Endothelial cell of umbilical vein (primary cell): ENCODE measurements at regions not wholly inside any gene's neighbourhood (a gene's known extent, or its start where the extent isn't known, plus 50 kb on each side); places are given as distances from the start of the nearest gene placed in this dataset.

Experiments
- BruUV-seq: library from RNA; stranded (reverse); fragments of 400-500 nt; replicated peaks from 2 replicates; lab custom pipeline; 2021; lab: Mats Ljungman, UMichigan
- CTCF ChIA-PET: fragments of 300-600, 350-600 bp; sonication (Branson Sonifier 250); formaldehyde crosslinking; loops from one replicate; lab custom pipeline; 2021; ENCODE audit warnings: antibody characterized with exemption, inconsistent platforms; lab: Charles Lee
- POLR2A ChIA-PET: fragments of 300-600, 350-600 bp; sonication (Branson Sonifier 250); formaldehyde crosslinking; loops from one replicate; lab custom pipeline; 2021; ENCODE audit warnings: antibody characterized with exemption, inconsistent platforms; lab: Charles Lee
- DNase-seq: peaks from one replicate; pipeline ENCODE4 v3.0.0-alpha.2; 2011; ENCODE audit warnings: low read depth, low spot score
- FAIRE-seq: peaks from 2 replicates; lab custom pipeline; 2011; peaks lifted over from hg19 to GRCh38; lab: Jason Lieb, UNC
- H2AFZ ChIP-seq: 2 replicates; pipeline ENCODE4 v1.6.0; 2012; ENCODE audit warnings: low read depth, low read length, control low read depth, inconsistent platforms
- H3K27ac ChIP-seq: 2 replicates; pipeline ENCODE4 v1.5.1; 2011; ENCODE audit warnings: low read depth, mild to moderate bottlenecking, control low read depth, low read length, moderate library complexity; ENCODE audit not compliant: insufficient read depth
- H3K27me3 ChIP-seq, 2 experiments: 2 replicates each; pipeline versions ENCODE4 v1.6.0 to v1.6.1; 2011; ENCODE audit warnings: low read length in 2 of 2, mixed read lengths in 1 of 2; ENCODE audit not compliant: control insufficient read depth in 2 of 2, insufficient read depth in 2 of 2
- H3K36me3 ChIP-seq, 2 experiments: 2 replicates in 1 of 2; 3 replicates in 1 of 2; pipeline ENCODE4 v1.5.1; 2011; ENCODE audit warnings: low read length in 2 of 2, mild to moderate bottlenecking in 1 of 2, moderate library complexity in 1 of 2; ENCODE audit not compliant: control insufficient read depth in 2 of 2, insufficient read depth in 2 of 2; ENCODE audit errors: extremely low read depth in 1 of 2
- H3K4me1 ChIP-seq: 3 replicates; pipeline ENCODE4 v1.5.1; 2011; ENCODE audit warnings: mild to moderate bottlenecking, low read length; ENCODE audit not compliant: control insufficient read depth, insufficient read depth; ENCODE audit errors: extremely low read depth
- H3K4me2 ChIP-seq: 2 replicates; pipeline ENCODE4 v1.6.1; 2011; ENCODE audit warnings: low read length, control low read depth, mixed read lengths; ENCODE audit not compliant: insufficient read depth
- H3K4me3 ChIP-seq, 3 experiments: fragments of 200-600 bp in 1 of 3; sonication (generic), shearing (Covaris generic) in 1 of 3; replicated peaks in 1 of 3; 2 replicates each; pipeline ENCODE4 v1.5.1; 2011 to 2016; ENCODE audit warnings: control low read depth in 3 of 3, low read length in 3 of 3, mild to moderate bottlenecking in 2 of 3, inconsistent platforms in 1 of 3, low read depth in 1 of 3, moderate library complexity in 1 of 3; ENCODE audit not compliant: insufficient read depth in 1 of 3
- H3K79me2 ChIP-seq: 2 replicates; pipeline ENCODE4 v1.6.0; 2012; ENCODE audit warnings: low read length, inconsistent platforms; ENCODE audit not compliant: control insufficient read depth, insufficient read depth
- H3K9ac ChIP-seq: replicated peaks from 2 replicates; pipeline ENCODE3; 2011; ENCODE audit warnings: low read length, control low read depth; ENCODE audit not compliant: insufficient read depth; ENCODE audit errors: extremely low read depth
- H3K9me1 ChIP-seq: replicated peaks from 3 replicates; pipeline ENCODE4 v1.6.0; 2011; ENCODE audit warnings: mild to moderate bottlenecking, low read length; ENCODE audit not compliant: control insufficient read depth, insufficient read depth; ENCODE audit errors: extremely low read depth
- H3K9me3 ChIP-seq: replicated peaks from 2 replicates; pipeline ENCODE4 v1.5.1; 2012; ENCODE audit warnings: low read length, inconsistent platforms; ENCODE audit not compliant: control insufficient read depth, insufficient read depth
- H4K20me1 ChIP-seq: replicated peaks from 2 replicates; pipeline ENCODE3; 2011; ENCODE audit warnings: mild to moderate bottlenecking, low read length; ENCODE audit not compliant: control insufficient read depth, insufficient read depth; ENCODE audit errors: extremely low read depth
- FOS ChIP-seq: IDR thresholded peaks from 2 replicates; pipeline ENCODE4 v1.6.1; 2011; ENCODE audit warnings: mild to moderate bottlenecking, low read length, moderate library complexity, borderline replicate concordance; ENCODE audit not compliant: insufficient read depth
- JUN ChIP-seq: IDR thresholded peaks from 2 replicates; pipeline ENCODE4 v1.6.1; 2011; ENCODE audit warnings: borderline replicate concordance, low read depth; ENCODE audit not compliant: insufficient read length, insufficient read depth
- MYC ChIP-seq: IDR thresholded peaks from one replicate; pipeline ENCODE4 v1.6.1; 2011; ENCODE audit warnings: mild to moderate bottlenecking, low read depth, low read length
- POLR2AphosphoS5 ChIP-seq: IDR thresholded peaks from 2 replicates; pipeline ENCODE4 v1.6.1; 2012; ENCODE audit warnings: low read depth, mild to moderate bottlenecking, control low read depth, low read length, moderate library complexity; ENCODE audit not compliant: insufficient read depth
- dilution Hi-C: fragments of 300-500 bp; cut with MboI; formaldehyde crosslinking; loops from one replicate; pipeline ENCODE4 v1.15.0; 2019; ENCODE audit warnings: low sequenced_read_pairs; ENCODE audit not compliant: extremely low pct_ligation_motif_present
- intact Hi-C: fragments of 100-400 bp; cut with micrococcal nuclease; formaldehyde crosslinking; loops from one replicate; pipeline ENCODE4 v1.10.0; 2022

DNA sequence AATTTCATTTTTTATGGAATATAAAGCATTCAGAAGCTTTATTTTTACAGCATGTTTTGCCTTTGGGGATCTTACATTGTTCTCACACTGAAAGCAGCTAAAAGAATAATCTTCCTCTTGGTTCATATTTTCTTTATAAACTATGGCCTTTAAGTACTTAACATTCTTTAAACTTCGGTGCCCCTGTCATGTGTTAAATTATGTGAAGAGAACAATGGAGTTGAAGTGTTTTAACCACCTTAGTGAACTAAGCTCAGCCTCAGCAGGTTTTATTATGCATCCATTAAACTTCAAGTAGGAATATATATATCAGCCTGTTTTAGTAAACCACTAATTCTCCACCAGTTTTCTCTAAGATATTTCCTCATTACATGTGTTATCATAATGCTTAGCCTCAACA is 371.4 kb upstream of the CDH18 start:
- dilution Hi-C loops (no loop called here), intact Hi-C loops (no loop called here)
- H3K4me3 ChIP-seq: no peak overlapping the region
- no peaks in the 10 kb centered on the region for H4K20me1 ChIP-seq
- H3K4me2 ChIP-seq: no peak overlapping the region
- CTCF ChIA-PET: no interaction called here
- no peaks in the 10 kb centered on the region for H3K27me3 ChIP-seq
- FAIRE-seq (no peak), DNase-seq (no peak)
- H3K79me2 ChIP-seq: no peaks in the 10 kb centered on the region
- H3K4me1 ChIP-seq: no peaks in the 10 kb centered on the region
- no TSS peak for BruUV-seq
- H3K9me1 ChIP-seq: no peaks in the 10 kb centered on the region
- POLR2A ChIA-PET: no interaction called here
- peaks cover 1% of the 10 kb centered on the region for H3K9me3 ChIP-seq
- TF ChIP-seq MYC (no peak), POLR2AphosphoS5 (no peak), FOS (no peak), JUN (no peak)
- H3K9ac ChIP-seq: no peak overlapping the region
- no peaks in the 10 kb centered on the region for H3K36me3 ChIP-seq
- H2AFZ ChIP-seq: no peak overlapping the region
- H3K27ac ChIP-seq: no peak overlapping the region

DNA sequence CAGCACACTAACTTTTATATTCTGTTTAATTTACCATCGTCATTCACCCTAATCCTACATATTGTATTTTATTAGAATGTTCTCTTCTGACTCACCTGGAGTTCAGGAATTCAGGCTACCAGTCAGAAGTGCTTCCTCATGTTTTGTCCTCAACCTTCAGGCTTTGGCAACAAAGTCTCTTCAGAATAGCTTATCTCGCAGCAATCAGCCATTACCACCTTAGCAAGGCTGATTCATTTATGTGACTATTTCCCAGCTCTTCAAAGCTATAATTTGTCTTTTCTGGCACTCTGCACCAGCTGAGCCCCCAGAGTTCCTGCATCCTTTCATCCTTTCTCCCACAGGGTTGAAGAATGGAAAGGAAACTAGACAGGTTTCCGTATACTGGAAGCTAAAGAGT is 365.5 kb upstream of the CDH18 start:
- intact Hi-C loops (no loop called here), dilution Hi-C loops (no loop called here)
- H3K9ac ChIP-seq: no peak overlapping the region
- H3K4me2 ChIP-seq: no peak overlapping the region
- H3K4me1 ChIP-seq: no peaks in the 10 kb centered on the region
- TF ChIP-seq JUN: no peak
- CTCF ChIA-PET: no interaction called here
- no peaks in the 10 kb centered on the region for H3K27me3 ChIP-seq
- no peak overlapping the region for H3K4me3 ChIP-seq
- H4K20me1 ChIP-seq: no peaks in the 10 kb centered on the region
- no peaks in the 10 kb centered on the region for H3K79me2 ChIP-seq
- no peak overlapping the region for H3K27ac ChIP-seq
- H3K36me3 ChIP-seq: no peaks in the 10 kb centered on the region
- no peak for FAIRE-seq
- no peaks in the 10 kb centered on the region for H3K9me1 ChIP-seq
- POLR2A ChIA-PET: no interaction called here
- BruUV-seq: no TSS peak
- peaks cover 1% of the 10 kb centered on the region for H3K9me3 ChIP-seq
- DNase-seq: no peak
- H2AFZ ChIP-seq: no peak overlapping the region
